ENCODE measurements at regions not wholly inside any gene's neighbourhood (a gene's known extent, or its start where the extent isn't known, plus 50 kb on each side); places are given as distances from the start of the nearest gene placed in this dataset.

DNA sequence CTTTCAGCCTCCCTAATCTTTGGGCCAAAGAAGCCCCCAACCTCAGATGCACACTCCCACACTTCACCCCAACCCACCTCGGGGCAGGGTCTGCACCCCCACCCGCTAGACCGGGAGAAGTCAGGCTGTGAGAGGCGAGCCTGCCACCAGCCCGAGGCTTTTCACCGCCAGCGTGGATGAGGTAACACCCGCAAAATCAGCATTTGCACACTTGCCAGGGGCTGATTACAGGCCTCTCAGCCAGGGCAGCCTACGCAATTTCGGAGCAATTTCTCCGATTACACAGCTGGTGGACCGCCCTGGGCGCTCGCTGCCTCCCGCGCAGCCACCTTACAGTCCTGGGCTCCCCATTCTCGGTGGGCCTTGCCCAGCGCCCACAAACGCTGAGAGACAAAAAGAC is 68.5 kb downstream of the FOXD1 start:
- POLR2A ChIA-PET = no interaction called here
- CTCF ChIA-PET (ENCODE audit: unreplicated experiment) = no interaction called here
- H3K9me3 ChIP-seq (ENCODE audit: low read length) = peaks cover 12% of the 10 kb centered on the region
- H3K4me2 ChIP-seq (ENCODE audit: low read length) = no peak overlapping the region
- intact Hi-C loops (cut with micrococcal nuclease; ENCODE audit: unreplicated experiment) = no loop called here
- H3K79me2 ChIP-seq (ENCODE audit: insufficient read depth, low read depth, low read length) = no peaks in the 10 kb centered on the region
- H3K4me3 ChIP-seq (ENCODE audit: low read depth, low read length, poor library complexity, severe bottlenecking) = no peak overlapping the region
- no peak for TF ChIP-seq EZH2phosphoT487 (IDR thresholded peaks at IDR 0.05; ENCODE audit: borderline replicate concordance, low read depth, low read length)
- TF ChIP-seq, protein P1, sequence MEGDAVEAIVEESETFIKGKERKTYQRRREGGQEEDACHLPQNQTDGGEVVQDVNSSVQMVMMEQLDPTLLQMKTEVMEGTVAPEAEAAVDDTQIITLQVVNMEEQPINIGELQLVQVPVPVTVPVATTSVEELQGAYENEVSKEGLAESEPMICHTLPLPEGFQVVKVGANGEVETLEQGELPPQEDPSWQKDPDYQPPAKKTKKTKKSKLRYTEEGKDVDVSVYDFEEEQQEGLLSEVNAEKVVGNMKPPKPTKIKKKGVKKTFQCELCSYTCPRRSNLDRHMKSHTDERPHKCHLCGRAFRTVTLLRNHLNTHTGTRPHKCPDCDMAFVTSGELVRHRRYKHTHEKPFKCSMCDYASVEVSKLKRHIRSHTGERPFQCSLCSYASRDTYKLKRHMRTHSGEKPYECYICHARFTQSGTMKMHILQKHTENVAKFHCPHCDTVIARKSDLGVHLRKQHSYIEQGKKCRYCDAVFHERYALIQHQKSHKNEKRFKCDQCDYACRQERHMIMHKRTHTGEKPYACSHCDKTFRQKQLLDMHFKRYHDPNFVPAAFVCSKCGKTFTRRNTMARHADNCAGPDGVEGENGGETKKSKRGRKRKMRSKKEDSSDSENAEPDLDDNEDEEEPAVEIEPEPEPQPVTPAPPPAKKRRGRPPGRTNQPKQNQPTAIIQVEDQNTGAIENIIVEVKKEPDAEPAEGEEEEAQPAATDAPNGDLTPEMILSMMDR (conservative IDR thresholded peaks at IDR 0.05; ENCODE audit: low read length) = no peak
- H3K9me2 ChIP-seq (ENCODE audit: insufficient read depth, low read length) = no peaks in the 10 kb centered on the region
- H3K4me1 ChIP-seq (ENCODE audit: insufficient read depth, low read length, poor library complexity, severe bottlenecking) = no peaks in the 10 kb centered on the region
- DNase-seq (ENCODE audit: low spot score) = no peak
- no peak overlapping the region for H3K27ac ChIP-seq (ENCODE audit: low read depth, low read length, poor library complexity, severe bottlenecking)
- BruUV-seq (replicated peaks) = no TSS peak
- H2AFZ ChIP-seq (ENCODE audit: low read length) = no peak overlapping the region
- no peaks in the 10 kb centered on the region for H4K20me1 ChIP-seq (ENCODE audit: insufficient read depth, low read length)
- H3K36me3 ChIP-seq (ENCODE audit: insufficient read depth, low read length) = no peaks in the 10 kb centered on the region

DNA sequence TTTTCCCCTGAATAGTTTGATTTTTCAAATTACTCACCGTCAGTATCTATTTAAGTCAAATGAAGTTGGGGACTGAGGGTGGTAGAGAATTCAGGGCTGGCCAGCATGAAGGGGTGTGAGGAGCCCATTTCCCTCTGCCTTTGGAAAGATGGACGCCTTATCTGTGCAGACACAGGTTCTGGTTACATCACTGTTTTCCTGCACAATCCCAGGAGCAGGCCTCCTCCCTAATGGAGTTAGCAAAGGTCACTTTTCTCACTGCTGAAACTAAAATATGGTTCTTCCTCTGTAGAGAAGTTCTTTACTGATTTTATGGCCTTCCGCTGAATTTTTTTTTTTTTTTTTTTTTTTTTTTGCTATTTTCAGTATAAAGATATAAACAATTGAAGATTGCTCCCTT is 69.1 kb downstream of the FOXD1 start:
- CTCF ChIA-PET (ENCODE audit: unreplicated experiment) = no interaction called here
- no peak for TF ChIP-seq EZH2phosphoT487 (IDR thresholded peaks at IDR 0.05; ENCODE audit: borderline replicate concordance, low read depth, low read length)
- TF ChIP-seq, protein P1 (conservative IDR thresholded peaks at IDR 0.05; ENCODE audit: low read length) = no peak
- H3K9me3 ChIP-seq (ENCODE audit: low read length) = peaks cover 6% of the 10 kb centered on the region; the same call in 1 of the 2 replicates
- no TSS peak for BruUV-seq (replicated peaks)
- H2AFZ ChIP-seq (ENCODE audit: low read length) = no peak overlapping the region
- no peaks in the 10 kb centered on the region for H4K20me1 ChIP-seq (ENCODE audit: insufficient read depth, low read length)
- H3K79me2 ChIP-seq (ENCODE audit: insufficient read depth, low read depth, low read length) = no peaks in the 10 kb centered on the region
- POLR2A ChIA-PET = no interaction called here
- H3K4me2 ChIP-seq (ENCODE audit: low read length) = no peak overlapping the region
- no peaks in the 10 kb centered on the region for H3K9me2 ChIP-seq (ENCODE audit: insufficient read depth, low read length)
- H3K4me1 ChIP-seq (ENCODE audit: insufficient read depth, low read length, poor library complexity, severe bottlenecking) = no peaks in the 10 kb centered on the region
- no peak overlapping the region for H3K27ac ChIP-seq (ENCODE audit: low read depth, low read length, poor library complexity, severe bottlenecking)
- H3K4me3 ChIP-seq (ENCODE audit: low read depth, low read length, poor library complexity, severe bottlenecking) = no peak overlapping the region
- no peak for DNase-seq (ENCODE audit: low spot score)
- intact Hi-C loops (cut with micrococcal nuclease; ENCODE audit: unreplicated experiment) = no loop called here
- H3K36me3 ChIP-seq (ENCODE audit: insufficient read depth, low read length) = no peaks in the 10 kb centered on the region

DNA sequence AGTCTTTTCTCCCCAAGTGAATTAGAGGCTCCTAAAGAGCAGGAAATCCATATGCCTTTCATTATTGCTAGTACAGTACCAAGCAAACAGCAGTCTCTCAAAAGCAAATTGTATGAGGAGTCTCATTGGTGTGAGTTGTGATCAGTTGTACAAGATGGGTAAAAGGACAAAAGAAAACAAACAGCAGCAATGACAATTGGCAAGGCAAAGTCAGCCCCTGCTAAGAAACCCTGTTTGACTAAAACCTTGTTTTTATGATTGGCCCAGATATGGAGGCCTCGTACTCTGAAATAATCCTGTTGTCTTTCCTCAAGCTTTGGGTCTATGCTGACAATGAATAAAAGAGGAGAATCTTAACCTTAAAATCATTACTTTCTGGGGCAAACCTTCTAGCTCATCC is 69.8 kb downstream of the FOXD1 start:
- Histone ChIP-seq H3K4me2 (ENCODE audit: low read length) (no peak overlapping the region), H3K27ac (ENCODE audit: low read depth, low read length, poor library complexity, severe bottlenecking) (no peak overlapping the region), H3K9me2 (ENCODE audit: insufficient read depth, low read length) (no peaks in the 10 kb centered on the region), H3K4me1 (ENCODE audit: insufficient read depth, low read length, poor library complexity, severe bottlenecking) (no peaks in the 10 kb centered on the region), H3K79me2 (ENCODE audit: insufficient read depth, low read depth, low read length) (no peaks in the 10 kb centered on the region), H3K9me3 (ENCODE audit: low read length) (no peaks in the 10 kb centered on the region), H3K4me3 (ENCODE audit: low read depth, low read length, poor library complexity, severe bottlenecking) (no peak overlapping the region), H2AFZ (ENCODE audit: low read length) (no peak overlapping the region), H3K36me3 (ENCODE audit: insufficient read depth, low read length) (no peaks in the 10 kb centered on the region), H4K20me1 (ENCODE audit: insufficient read depth, low read length) (no peaks in the 10 kb centered on the region)
- TF ChIP-seq EZH2phosphoT487 (IDR thresholded peaks at IDR 0.05; ENCODE audit: borderline replicate concordance, low read depth, low read length) = no peak
- no peak for DNase-seq (ENCODE audit: low spot score)
- intact Hi-C loops (cut with micrococcal nuclease; ENCODE audit: unreplicated experiment) = no loop called here
- ChIA-PET CTCF (ENCODE audit: unreplicated experiment) (no interaction called here), POLR2A (interaction anchor here (0.7 kb wide), 1 partner anchor 34 kb away, joined by 3 read pairs; no protein-coding TSS in a partner anchor)
- BruUV-seq (replicated peaks) = no TSS peak
